Hepatocyte (in vitro differentiated cells): ENCODE measurements at regions not wholly inside any gene's neighbourhood (a gene's known extent, or its start where the extent isn't known, plus 50 kb on each side); places are given as distances from the start of the nearest gene placed in this dataset.
A peak's percentile ranks its signal among the peaks of the same experiment; 100 is the strongest.

Experiments used
- DNase-seq: peaks from one replicate; pipeline ENCODE4 v3.0.0-alpha.2; 2016; ENCODE audit warnings: low spot score
- H2AFZ ChIP-seq: fragments of 200-600 bp; sonication (generic); 2 replicates; pipeline ENCODE4 v1.6.0; 2016; ENCODE audit warnings: antibody characterized with exemption, mild to moderate bottlenecking
- H3K27ac ChIP-seq: fragments of 200-600 bp; sonication (generic); 2 replicates; pipeline ENCODE4 v1.5.1; 2016; ENCODE audit warnings: mild to moderate bottlenecking
- H3K27me3 ChIP-seq: fragments of 200-600 bp; sonication (generic); 2 replicates; pipeline ENCODE4 v1.6.1; 2016
- H3K36me3 ChIP-seq: fragments of 200-600 bp; sonication (generic); replicated peaks from 2 replicates; pipeline ENCODE4 v1.5.1; 2016; ENCODE audit warnings: low read depth; ENCODE audit not compliant: insufficient read depth
- H3K4me1 ChIP-seq: fragments of 200-600 bp; sonication (generic); 2 replicates; pipeline ENCODE4 v1.5.1; 2016; ENCODE audit warnings: mild to moderate bottlenecking, moderate library complexity; ENCODE audit not compliant: insufficient read depth
- H3K4me2 ChIP-seq: fragments of 200-600 bp; sonication (generic); 2 replicates; pipeline ENCODE4 v1.6.0; 2016
- H3K4me3 ChIP-seq: fragments of 200-600 bp; sonication (generic); 2 replicates; pipeline ENCODE4 v1.5.1; 2016; ENCODE audit warnings: mild to moderate bottlenecking
- H3K79me2 ChIP-seq: fragments of 200-600 bp; sonication (generic); 2 replicates; pipeline ENCODE4 v1.6.0; 2017; ENCODE audit warnings: mild to moderate bottlenecking
- H3K9me2 ChIP-seq: fragments of 200-600 bp; sonication (generic); replicated peaks from 2 replicates; pipeline ENCODE4 v1.6.0; 2017; ENCODE audit warnings: mild to moderate bottlenecking; ENCODE audit not compliant: insufficient read depth
- H3K9me3 ChIP-seq: fragments of 200-600 bp; sonication (generic); 2 replicates; pipeline ENCODE4 v1.5.1; 2016; ENCODE audit warnings: low read depth, mild to moderate bottlenecking
- H4K20me1 ChIP-seq: fragments of 200-600 bp; sonication (generic); 2 replicates; pipeline ENCODE4 v1.6.0; 2016; ENCODE audit warnings: mild to moderate bottlenecking; ENCODE audit not compliant: insufficient read depth, poor library complexity, severe bottlenecking
- CTCF ChIP-seq: fragments of 200-600 bp; sonication (generic); IDR thresholded peaks from 2 replicates; pipeline ENCODE4 v1.5.1; 2016; ENCODE audit warnings: antibody characterized with exemption, mild to moderate bottlenecking; ENCODE audit not compliant: poor library complexity
- EZH2 ChIP-seq: fragments of 200-600 bp; sonication (generic); IDR thresholded peaks from 2 replicates; pipeline ENCODE4 v1.6.1; 2016; ENCODE audit warnings: antibody characterized with exemption, mild to moderate bottlenecking, borderline replicate concordance
- EZH2phosphoT487 ChIP-seq: fragments of 200-600 bp; sonication (generic); IDR thresholded peaks from one replicate; pipeline ENCODE4 v1.6.1; 2018; ENCODE audit warnings: antibody characterized with exemption, mild to moderate bottlenecking, low read depth, moderate library complexity; ENCODE audit not compliant: unreplicated experiment, severe bottlenecking
- WGBS: methylation state at CpG from one replicate; pipeline ENCODE4 v1.1.6; 2016; ENCODE audit warnings: low lambda C conversion rate; ENCODE audit errors: missing lambda C conversion rate; 5-methylcytosine and 5-hydroxymethylcytosine counted together

- WGBS = 96% methylated on average over 2 of the region's 2 CpGs
- H2AFZ ChIP-seq = no peak overlapping the region
- no peaks in the 10 kb centered on the region for H3K27me3 ChIP-seq
- no peaks in the 10 kb centered on the region for H3K36me3 ChIP-seq
- TF ChIP-seq CTCF = no peak
- no peak for TF ChIP-seq EZH2
- no peak for TF ChIP-seq EZH2phosphoT487
- no peak overlapping the region for H3K4me3 ChIP-seq
- no peak overlapping the region for H3K27ac ChIP-seq
- DNase-seq = no peak
- H3K9me2 ChIP-seq = no peaks in the 10 kb centered on the region
- no peak overlapping the region for H3K4me2 ChIP-seq
- H3K4me1 ChIP-seq = peaks cover 8% of the 10 kb centered on the region
- H3K9me3 ChIP-seq = no peaks in the 10 kb centered on the region
- H4K20me1 ChIP-seq = no peaks in the 10 kb centered on the region
- no peaks in the 10 kb centered on the region for H3K79me2 ChIP-seq
These were observed 78.4 kb upstream of the ATXN1 start for GRCh38 chr6:16839631-16840179.

- 92% methylated on average over 6 of the region's 6 CpGs for WGBS
- Histone ChIP-seq H3K4me1 (no peaks in the 10 kb centered on the region), H4K20me1 (no peaks in the 10 kb centered on the region), H3K36me3 (no peaks in the 10 kb centered on the region), H3K27ac (no peak overlapping the region), H3K9me3 (no peaks in the 10 kb centered on the region), H2AFZ (no peak overlapping the region), H3K9me2 (no peaks in the 10 kb centered on the region), H3K4me2 (no peak overlapping the region), H3K79me2 (no peaks in the 10 kb centered on the region), H3K4me3 (no peak overlapping the region), H3K27me3 (no peaks in the 10 kb centered on the region)
- no peak for DNase-seq
- no peak for TF ChIP-seq EZH2phosphoT487
- no peak for TF ChIP-seq EZH2
- no peak for TF ChIP-seq CTCF
These were observed 76.1 kb upstream of the ATXN1 start for GRCh38 chr6:16837217-16837972.

- Histone ChIP-seq H3K9me2 (no peaks in the 10 kb centered on the region), H3K4me1 (no peaks in the 10 kb centered on the region), H3K9me3 (no peaks in the 10 kb centered on the region), H4K20me1 (no peaks in the 10 kb centered on the region), H3K4me2 (peak overlapping the region; percentile 37), H3K27ac (peak overlapping the region; percentile 21), H2AFZ (no peak overlapping the region), H3K4me3 (no peak overlapping the region), H3K79me2 (no peaks in the 10 kb centered on the region), H3K36me3 (no peaks in the 10 kb centered on the region), H3K27me3 (no peaks in the 10 kb centered on the region)
- WGBS = 79% methylated on average over 9 of the region's 9 CpGs
- no peak for DNase-seq
- TF ChIP-seq EZH2phosphoT487 (no peak), EZH2 (no peak), CTCF (no peak)
These were observed 75.1 kb upstream of the ATXN1 start for GRCh38 chr6:16836144-16836981.
